ENCODE measurements at regions not wholly inside any gene's neighbourhood (a gene's known extent, or its start where the extent isn't known, plus 50 kb on each side); places are given as distances from the start of the nearest gene placed in this dataset.

DNA sequence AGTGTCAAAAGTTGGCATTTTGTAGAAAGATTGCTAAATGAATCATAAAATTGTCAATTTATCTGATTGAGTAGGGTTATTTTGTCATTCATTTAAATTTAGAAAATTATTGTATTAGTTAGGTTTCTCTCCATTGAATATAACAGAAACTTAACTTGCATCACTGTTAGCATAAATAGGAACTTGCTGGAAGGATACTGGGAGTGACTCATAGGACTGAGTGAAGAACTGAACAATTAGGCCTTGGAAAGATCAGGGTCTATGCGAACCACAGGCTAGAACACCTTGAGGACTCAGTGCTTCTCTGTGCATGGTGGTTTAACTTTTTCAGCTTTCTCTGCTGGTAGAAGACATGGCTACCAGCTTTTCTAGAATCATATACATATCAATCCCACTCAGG lies 67.7 kb upstream of the IFNGR1 start:
- DNase-seq, result no peak
- Histone ChIP-seq H2AK5ac (ENCODE audit: low read length, severe bottlenecking) (no peak overlapping the region), H2BK5ac (ENCODE audit: low read depth, low read length, poor library complexity, severe bottlenecking) (no peak overlapping the region), H3K4ac (ENCODE audit: low read depth in 1 of 2, low read length in 2 of 2) (no peak overlapping the region), H3K23ac (ENCODE audit: low read length in 2 of 2) (no peak overlapping the region), H2BK12ac (ENCODE audit: low read length in 2 of 2) (no peak overlapping the region), H3K27ac (ENCODE audit: low read length, poor library complexity, severe bottlenecking) (no peak overlapping the region), H2BK15ac (ENCODE audit: low read depth, poor library complexity, severe bottlenecking) (no peak overlapping the region), H2AFZ (ENCODE audit: low read depth, low read length) (no peak overlapping the region), H3K36me3 (ENCODE audit: control insufficient read depth in 1 of 2, insufficient read depth in 2 of 2, low read depth in 1 of 2, low read length in 2 of 2) (no peaks in the 10 kb centered on the region), H3K4me2 (ENCODE audit: low read length, poor library complexity, severe bottlenecking) (no peak overlapping the region), H3K4me1 (ENCODE audit: control insufficient read depth, insufficient read depth, low read depth, low read length) (no peaks in the 10 kb centered on the region), H4K8ac (ENCODE audit: low read length) (no peak overlapping the region), H3K18ac (ENCODE audit: low read depth in 1 of 2, low read length in 2 of 2) (no peak overlapping the region), H4K91ac (ENCODE audit: low read length) (no peak overlapping the region), H3K14ac (ENCODE audit: low read length in 2 of 2) (no peak overlapping the region), H3K79me1 (replicated peaks; ENCODE audit: low read length, poor library complexity, severe bottlenecking) (no peaks in the 10 kb centered on the region), H2BK120ac (ENCODE audit: low read depth, low read length) (no peak overlapping the region), H3K4me3 (ENCODE audit: insufficient read depth in 1 of 2, low read depth in 1 of 2, low read length in 2 of 2) (no peak overlapping the region), H3K9ac (ENCODE audit: low read length) (no peak overlapping the region), H3K9me3 (ENCODE audit: control insufficient read depth, low read length) (no peaks in the 10 kb centered on the region), H3K27me3 (ENCODE audit: control insufficient read depth in 1 of 2, insufficient read depth in 1 of 2, low read length in 2 of 2) (no peaks in the 10 kb centered on the region)
- WGBS, result 100% methylated on average over 1 of the region's 1 CpG

DNA sequence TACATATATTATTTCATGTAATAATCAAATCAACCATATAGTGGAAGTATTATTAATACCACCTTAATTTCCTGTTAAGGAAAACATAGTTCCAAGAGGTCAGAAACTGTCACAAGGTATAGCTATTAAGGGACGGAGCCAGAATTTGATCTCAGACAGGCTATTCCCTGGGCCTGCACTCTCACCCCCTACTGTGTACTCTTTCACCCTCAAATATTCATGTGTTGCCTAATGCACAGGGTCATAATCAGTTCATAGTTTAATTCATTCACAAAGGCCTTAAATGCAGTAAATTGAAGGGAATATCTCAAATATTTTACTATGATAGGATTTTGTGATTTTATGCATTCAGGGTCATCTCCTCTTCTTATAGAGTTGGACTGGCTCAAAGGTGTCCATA lies 67.2 kb upstream of the IFNGR1 start:
- Histone ChIP-seq H4K8ac (ENCODE audit: low read length) (no peak overlapping the region), H3K4ac (ENCODE audit: low read depth in 1 of 2, low read length in 2 of 2) (no peak overlapping the region), H3K9me3 (ENCODE audit: control insufficient read depth, low read length) (no peaks in the 10 kb centered on the region), H2BK15ac (ENCODE audit: low read depth, poor library complexity, severe bottlenecking) (no peak overlapping the region), H3K27ac (ENCODE audit: low read length, poor library complexity, severe bottlenecking) (no peak overlapping the region), H3K23ac (ENCODE audit: low read length in 2 of 2) (no peak overlapping the region), H2BK5ac (ENCODE audit: low read depth, low read length, poor library complexity, severe bottlenecking) (no peak overlapping the region), H2AK5ac (ENCODE audit: low read length, severe bottlenecking) (no peak overlapping the region), H3K4me2 (ENCODE audit: low read length, poor library complexity, severe bottlenecking) (no peak overlapping the region), H3K9ac (ENCODE audit: low read length) (no peak overlapping the region), H3K14ac (ENCODE audit: low read length in 2 of 2) (no peak overlapping the region), H3K27me3 (ENCODE audit: control insufficient read depth in 1 of 2, insufficient read depth in 1 of 2, low read length in 2 of 2) (no peaks in the 10 kb centered on the region), H4K91ac (ENCODE audit: low read length) (no peak overlapping the region), H3K4me1 (ENCODE audit: control insufficient read depth, insufficient read depth, low read depth, low read length) (no peaks in the 10 kb centered on the region), H2AFZ (ENCODE audit: low read depth, low read length) (no peak overlapping the region), H3K36me3 (ENCODE audit: control insufficient read depth in 1 of 2, insufficient read depth in 2 of 2, low read depth in 1 of 2, low read length in 2 of 2) (no peaks in the 10 kb centered on the region), H2BK120ac (ENCODE audit: low read depth, low read length) (no peak overlapping the region), H2BK12ac (ENCODE audit: low read length in 2 of 2) (no peak overlapping the region), H3K79me1 (replicated peaks; ENCODE audit: low read length, poor library complexity, severe bottlenecking) (no peaks in the 10 kb centered on the region), H3K4me3 (ENCODE audit: insufficient read depth in 1 of 2, low read depth in 1 of 2, low read length in 2 of 2) (no peak overlapping the region), H3K18ac (ENCODE audit: low read depth in 1 of 2, low read length in 2 of 2) (no peak overlapping the region)
- WGBS, result 95% methylated on average over 1 of the region's 1 CpG
- DNase-seq, result no peak

DNA sequence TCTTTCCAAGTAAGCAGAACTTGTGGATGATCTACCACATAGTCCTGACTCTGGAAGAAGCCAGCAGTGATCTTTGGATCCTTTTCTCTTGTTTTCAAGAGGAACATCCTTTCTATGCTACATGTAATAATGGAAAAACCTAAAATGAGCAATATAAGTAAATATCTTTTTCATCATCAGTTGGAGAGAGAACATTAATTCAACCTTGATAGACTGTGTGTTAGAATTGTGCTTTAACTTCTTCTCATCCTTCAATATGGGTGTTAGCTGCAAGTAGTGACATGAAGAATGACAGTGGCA lies 65.6 kb upstream of the IFNGR1 start:
- no peak overlapping the region for H4K8ac ChIP-seq (ENCODE audit: low read length)
- no peak overlapping the region for H3K4me2 ChIP-seq (ENCODE audit: low read length, poor library complexity, severe bottlenecking)
- H2BK5ac ChIP-seq (ENCODE audit: low read depth, low read length, poor library complexity, severe bottlenecking), result no peak overlapping the region
- no peaks in the 10 kb centered on the region for H3K27me3 ChIP-seq (ENCODE audit: control insufficient read depth in 1 of 2, insufficient read depth in 1 of 2, low read length in 2 of 2)
- H3K9ac ChIP-seq (ENCODE audit: low read length), result no peak overlapping the region
- no peak overlapping the region for H4K91ac ChIP-seq (ENCODE audit: low read length)
- H2AK5ac ChIP-seq (ENCODE audit: low read length, severe bottlenecking), result no peak overlapping the region
- H3K14ac ChIP-seq (ENCODE audit: low read length in 2 of 2), result no peak overlapping the region
- no peak overlapping the region for H2BK12ac ChIP-seq (ENCODE audit: low read length in 2 of 2)
- no peak overlapping the region for H3K27ac ChIP-seq (ENCODE audit: low read length, poor library complexity, severe bottlenecking)
- no peak overlapping the region for H2AFZ ChIP-seq (ENCODE audit: low read depth, low read length)
- no peaks in the 10 kb centered on the region for H3K79me1 ChIP-seq (replicated peaks; ENCODE audit: low read length, poor library complexity, severe bottlenecking)
- H3K4me1 ChIP-seq (ENCODE audit: control insufficient read depth, insufficient read depth, low read depth, low read length), result no peaks in the 10 kb centered on the region
- H2BK15ac ChIP-seq (ENCODE audit: low read depth, poor library complexity, severe bottlenecking), result no peak overlapping the region
- H3K9me3 ChIP-seq (ENCODE audit: control insufficient read depth, low read length), result no peaks in the 10 kb centered on the region
- H3K4ac ChIP-seq (ENCODE audit: low read depth in 1 of 2, low read length in 2 of 2), result no peak overlapping the region
- no peaks in the 10 kb centered on the region for H3K36me3 ChIP-seq (ENCODE audit: control insufficient read depth in 1 of 2, insufficient read depth in 2 of 2, low read depth in 1 of 2, low read length in 2 of 2)
- H3K23ac ChIP-seq (ENCODE audit: low read length in 2 of 2), result no peak overlapping the region
- no peak overlapping the region for H2BK120ac ChIP-seq (ENCODE audit: low read depth, low read length)
- H3K18ac ChIP-seq (ENCODE audit: low read depth in 1 of 2, low read length in 2 of 2), result no peak overlapping the region
- DNase-seq, result no peak
- no peak overlapping the region for H3K4me3 ChIP-seq (ENCODE audit: insufficient read depth in 1 of 2, low read depth in 1 of 2, low read length in 2 of 2)

GRCh38 chr6:137283940-137284810 lies 65.0 kb upstream of the IFNGR1 start:
- Histone ChIP-seq H2AK5ac (ENCODE audit: low read length, severe bottlenecking) (no peak overlapping the region), H4K8ac (ENCODE audit: low read length) (no peak overlapping the region), H3K14ac (ENCODE audit: low read length in 2 of 2) (no peak overlapping the region), H3K9me3 (ENCODE audit: control insufficient read depth, low read length) (no peaks in the 10 kb centered on the region), H3K4me1 (ENCODE audit: control insufficient read depth, insufficient read depth, low read depth, low read length) (no peaks in the 10 kb centered on the region), H2BK5ac (ENCODE audit: low read depth, low read length, poor library complexity, severe bottlenecking) (no peak overlapping the region), H3K23ac (ENCODE audit: low read length in 2 of 2) (no peak overlapping the region), H3K36me3 (ENCODE audit: control insufficient read depth in 1 of 2, insufficient read depth in 2 of 2, low read depth in 1 of 2, low read length in 2 of 2) (no peaks in the 10 kb centered on the region), H3K27me3 (ENCODE audit: control insufficient read depth in 1 of 2, insufficient read depth in 1 of 2, low read length in 2 of 2) (no peaks in the 10 kb centered on the region), H2BK15ac (ENCODE audit: low read depth, poor library complexity, severe bottlenecking) (no peak overlapping the region), H2BK120ac (ENCODE audit: low read depth, low read length) (no peak overlapping the region), H3K79me1 (replicated peaks; ENCODE audit: low read length, poor library complexity, severe bottlenecking) (no peaks in the 10 kb centered on the region), H2AFZ (ENCODE audit: low read depth, low read length) (no peak overlapping the region), H3K4ac (ENCODE audit: low read depth in 1 of 2, low read length in 2 of 2) (no peak overlapping the region), H3K18ac (ENCODE audit: low read depth in 1 of 2, low read length in 2 of 2) (no peak overlapping the region), H2BK12ac (ENCODE audit: low read length in 2 of 2) (no peak overlapping the region), H3K27ac (ENCODE audit: low read length, poor library complexity, severe bottlenecking) (no peak overlapping the region), H3K4me2 (ENCODE audit: low read length, poor library complexity, severe bottlenecking) (no peak overlapping the region), H3K9ac (ENCODE audit: low read length) (no peak overlapping the region), H3K4me3 (ENCODE audit: insufficient read depth in 1 of 2, low read depth in 1 of 2, low read length in 2 of 2) (no peak overlapping the region), H4K91ac (ENCODE audit: low read length) (no peak overlapping the region)
- 93% methylated on average over 9 of the region's 9 CpGs for WGBS
- no peak for DNase-seq
